Naive thymus-derived CD4-positive, alpha-beta T cell (primary cell): ENCODE measurements at regions not wholly inside any gene's neighbourhood (a gene's known extent, or its start where the extent isn't known, plus 50 kb on each side); places are given as distances from the start of the nearest gene placed in this dataset.

Experiments
- ATAC-seq: fragments of 150-1000 bp; cut with Tn5 transposase; 2 replicates; pipeline ENCODE4 v1.10.0; 2021; ENCODE audit warnings: mild to moderate bottlenecking, moderate library complexity
- CTCF ChIA-PET: fragments of 350-600 bp; sonication (Branson Sonifier 250); formaldehyde crosslinking; loops from one replicate; lab custom pipeline; 2021; ENCODE audit warnings: antibody characterized with exemption; lab: Charles Lee
- POLR2A ChIA-PET: fragments of 350-600 bp; sonication (Branson Sonifier 250); formaldehyde crosslinking; loops from one replicate; lab custom pipeline; 2021; ENCODE audit warnings: antibody characterized with exemption, inconsistent platforms; lab: Charles Lee
- DNase-seq, 9 donors: peaks; one replicate each; pipeline versions ENCODE4 v3.0.0 to v3.0.0-alpha.2; 2020 to 2022; ENCODE audit warnings: mixed read lengths in 1 of 9
- H3K27ac ChIP-seq: one replicate; pipeline ENCODE4 v1.7.0; 2013; ENCODE audit warnings: mild to moderate bottlenecking, low read depth, low read length, moderate library complexity
- H3K27me3 ChIP-seq, 2 donors: one replicate each; pipeline ENCODE4 v1.7.0; 2013; ENCODE audit warnings: low read length in 2 of 2, mild to moderate bottlenecking in 2 of 2, moderate library complexity in 2 of 2; ENCODE audit not compliant: control insufficient read depth in 2 of 2, insufficient read depth in 2 of 2
- H3K36me3 ChIP-seq, 3 experiments: 1 replicate in 2 of 3; 2 replicates in 1 of 3; pipeline ENCODE4 v1.7.0; 2013; ENCODE audit warnings: low read length in 3 of 3, mild to moderate bottlenecking in 3 of 3, moderate library complexity in 1 of 3; ENCODE audit not compliant: insufficient read depth in 3 of 3, control insufficient read depth in 2 of 3
- H3K4me1 ChIP-seq, 2 donors: one replicate each; pipeline ENCODE4 v1.7.0; 2013; ENCODE audit warnings: low read length in 2 of 2, mild to moderate bottlenecking in 2 of 2, moderate library complexity in 1 of 2; ENCODE audit not compliant: control insufficient read depth in 2 of 2, insufficient read depth in 2 of 2
- H3K4me3 ChIP-seq: 2 replicates; pipeline ENCODE4 v1.7.0; 2013; ENCODE audit warnings: mild to moderate bottlenecking, low read length
- H3K9me3 ChIP-seq, 3 experiments: 1 replicate in 2 of 3; 2 replicates in 1 of 3; pipeline ENCODE4 v1.7.0; 2013; ENCODE audit warnings: low read length in 3 of 3; ENCODE audit not compliant: control insufficient read depth in 2 of 3
- H3K27ac Mint-ChIP-seq, 9 donors: one replicate each; pipeline ENCODE4 v1.8.0; 2020 to 2022; ENCODE audit warnings: mixed read lengths in 9 of 9, mild to moderate bottlenecking in 8 of 9, moderate library complexity in 5 of 9, inconsistent platforms in 2 of 9
- H3K27me3 Mint-ChIP-seq, 5 donors: one replicate each; pipeline ENCODE4 v1.8.0; 2021 to 2022; ENCODE audit warnings: mixed read lengths in 5 of 5, mild to moderate bottlenecking in 1 of 5
- H3K36me3 Mint-ChIP-seq, 5 donors: one replicate each; pipeline ENCODE4 v1.8.0; 2020 to 2022; ENCODE audit warnings: mixed read lengths in 5 of 5, mild to moderate bottlenecking in 3 of 5, inconsistent platforms in 1 of 5
- H3K4me1 Mint-ChIP-seq, 7 donors: one replicate each; pipeline ENCODE4 v1.8.0; 2020 to 2022; ENCODE audit warnings: mixed read lengths in 7 of 7, mild to moderate bottlenecking in 3 of 7, inconsistent platforms in 1 of 7
- H3K4me3 Mint-ChIP-seq, 10 donors: one replicate each; pipeline ENCODE4 v1.8.0; 2020 to 2022; ENCODE audit warnings: mild to moderate bottlenecking in 10 of 10, mixed read lengths in 10 of 10, moderate library complexity in 6 of 10, inconsistent platforms in 2 of 10
- H3K9me3 Mint-ChIP-seq, 11 donors: one replicate each; pipeline ENCODE4 v1.8.0; 2020 to 2022; ENCODE audit warnings: mixed read lengths in 11 of 11, mild to moderate bottlenecking in 4 of 11, inconsistent platforms in 1 of 11, moderate library complexity in 1 of 11
- intact Hi-C, 2 donors: fragments of 100-400 bp; cut with micrococcal nuclease; formaldehyde crosslinking; loops; one replicate each; pipeline ENCODE4 v1.15.1; 2023

DNA sequence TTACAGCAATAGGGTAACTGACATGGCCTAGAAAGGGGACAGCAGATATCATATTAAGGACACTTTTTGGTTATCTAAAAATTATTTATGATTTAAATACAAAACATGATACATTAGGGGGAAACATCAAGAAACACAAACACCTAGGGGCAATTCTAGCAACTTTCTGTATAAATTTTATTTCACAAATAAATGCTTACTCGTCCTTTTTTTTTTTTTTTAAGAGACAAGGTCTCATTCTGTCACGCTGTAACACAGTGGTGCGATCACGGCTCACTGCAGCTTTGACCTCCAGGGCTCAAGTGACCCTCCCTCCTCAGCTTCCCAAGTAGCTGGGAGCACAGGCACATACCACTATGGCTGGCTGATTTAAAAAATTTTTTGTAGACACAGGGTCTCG is 151.8 kb upstream of the BCOR start:
- H3K4me1 Mint-ChIP-seq = peaks cover 6 to 14% (median 13%) of the 10 kb centered on the region in 7 donors

DNA sequence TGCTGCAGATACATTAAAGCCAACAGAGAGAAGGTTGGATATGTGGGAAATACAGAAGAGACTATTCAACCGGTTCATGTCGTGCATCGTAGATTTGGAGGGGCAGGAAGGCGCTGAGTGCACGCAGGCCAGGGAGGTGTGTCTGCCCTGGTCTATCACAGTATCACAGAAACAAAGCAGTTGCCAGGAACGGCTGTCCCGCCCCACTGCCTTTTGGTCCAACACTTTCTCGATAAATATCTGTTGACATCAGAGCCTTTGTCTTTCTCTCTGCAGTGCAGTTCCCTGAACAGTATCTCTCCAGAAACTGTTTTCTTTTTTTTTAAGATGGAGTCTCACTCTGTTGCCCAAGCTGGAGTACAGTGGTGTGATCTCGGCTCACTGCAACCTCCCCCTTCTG is 151.1 kb upstream of the BCOR start:
- ATAC-seq (no peak), DNase-seq (no peak)
- no peaks in the 10 kb centered on the region for H3K36me3 Mint-ChIP-seq
- no peaks in the 10 kb centered on the region for H3K27me3 ChIP-seq
- ChIA-PET POLR2A (no interaction called here), CTCF (no interaction called here)
- H3K4me3 ChIP-seq = no peak overlapping the region
- H3K4me3 Mint-ChIP-seq = no peak overlapping the region
- peaks cover 0 to 13% of the 10 kb centered on the region in 2 donors for H3K4me1 ChIP-seq
- no peak overlapping the region for H3K27ac ChIP-seq
- H3K9me3 Mint-ChIP-seq = no peaks in the 10 kb centered on the region
- H3K27ac Mint-ChIP-seq = no peak overlapping the region
- no peaks in the 10 kb centered on the region for H3K36me3 ChIP-seq
- peaks cover 0 to 4% (median 0%) of the 10 kb centered on the region in 5 donors for H3K27me3 Mint-ChIP-seq
- no peaks in the 10 kb centered on the region for H3K9me3 ChIP-seq
- intact Hi-C loops = loop anchor here in 1 of 2 donors (5.0 kb wide), 2 partner anchors 72 to 517 kb away; no protein-coding TSS in a partner anchor
- H3K4me1 Mint-ChIP-seq = peaks cover 6 to 14% (median 13%) of the 10 kb centered on the region in 7 donors

More for the DNA sequence above, 151.8 kb upstream of the BCOR start:
- Histone ChIP-seq H3K4me1 (peaks cover 0 to 13% of the 10 kb centered on the region in 2 donors), H3K9me3 (no peaks in the 10 kb centered on the region), H3K4me3 (no peak overlapping the region), H3K36me3 (no peaks in the 10 kb centered on the region), H3K27ac (no peak overlapping the region), H3K27me3 (no peaks in the 10 kb centered on the region)
- Mint-ChIP-seq H3K4me3 (no peak overlapping the region), H3K36me3 (no peaks in the 10 kb centered on the region), H3K9me3 (no peaks in the 10 kb centered on the region), H3K27ac (no peak overlapping the region), H3K27me3 (peaks cover 0 to 4% (median 0%) of the 10 kb centered on the region in 5 donors)
- intact Hi-C loops = loop anchor here in 1 of 2 donors (5.0 kb wide), 2 partner anchors 72 to 517 kb away; no protein-coding TSS in a partner anchor
- ChIA-PET CTCF (no interaction called here), POLR2A (no interaction called here)
- ATAC-seq (no peak), DNase-seq (no peak)

DNA sequence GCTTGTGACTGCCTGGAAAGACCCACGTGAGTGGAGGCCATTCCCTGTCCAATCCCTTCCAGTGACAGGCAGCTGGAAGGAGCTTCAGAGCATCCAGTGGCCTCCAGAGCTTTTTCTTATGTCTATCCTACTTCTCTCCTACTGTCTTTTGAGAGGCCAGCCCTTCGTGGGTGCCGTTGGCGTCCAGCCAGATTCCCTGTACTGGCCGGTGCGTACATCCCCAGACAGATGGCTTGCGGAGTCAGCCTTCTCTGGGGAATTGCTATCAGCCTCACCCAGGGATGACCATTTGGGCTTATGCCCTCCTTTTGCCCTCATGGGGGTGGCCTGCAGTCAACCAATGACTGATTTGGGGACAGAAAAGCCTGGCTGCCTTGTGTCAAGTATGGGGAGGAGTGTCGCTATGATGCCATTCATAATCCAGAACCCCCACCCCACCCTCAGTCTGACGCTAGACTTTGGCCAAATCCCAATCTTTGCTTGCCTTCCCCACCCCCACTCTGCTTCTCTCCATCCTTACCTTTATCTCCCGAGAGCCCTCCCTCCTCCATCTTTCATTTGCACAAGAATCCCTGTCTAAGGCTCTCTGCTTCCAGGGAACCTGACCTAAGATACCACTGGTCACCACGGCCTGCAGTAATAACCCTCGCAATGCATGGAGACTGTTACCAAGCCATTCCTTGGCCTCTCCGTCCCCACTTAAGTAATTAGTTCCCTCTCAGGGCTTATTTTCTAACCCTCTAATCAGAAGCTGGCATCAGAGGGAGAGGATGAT is 150.3 kb upstream of the BCOR start:
- POLR2A ChIA-PET = no interaction called here
- Mint-ChIP-seq H3K9me3 (no peaks in the 10 kb centered on the region), H3K4me1 (peaks cover 6 to 14% (median 13%) of the 10 kb centered on the region in 7 donors), H3K27ac (no peak overlapping the region), H3K27me3 (peaks cover 0 to 6% (median 0%) of the 10 kb centered on the region in 5 donors), H3K36me3 (no peaks in the 10 kb centered on the region), H3K4me3 (no peak overlapping the region)
- Histone ChIP-seq H3K27ac (no peak overlapping the region), H3K4me3 (no peak overlapping the region), H3K4me1 (peaks cover 0 to 13% of the 10 kb centered on the region in 2 donors), H3K27me3 (no peaks in the 10 kb centered on the region), H3K36me3 (no peaks in the 10 kb centered on the region), H3K9me3 (no peaks in the 10 kb centered on the region)
- ATAC-seq (no peak), DNase-seq (no peak)
- CTCF ChIA-PET = no interaction called here
- intact Hi-C loops = loop anchor here in 1 of 2 donors (5.0 kb wide), 2 partner anchors 71 to 516 kb away; no protein-coding TSS in a partner anchor

DNA sequence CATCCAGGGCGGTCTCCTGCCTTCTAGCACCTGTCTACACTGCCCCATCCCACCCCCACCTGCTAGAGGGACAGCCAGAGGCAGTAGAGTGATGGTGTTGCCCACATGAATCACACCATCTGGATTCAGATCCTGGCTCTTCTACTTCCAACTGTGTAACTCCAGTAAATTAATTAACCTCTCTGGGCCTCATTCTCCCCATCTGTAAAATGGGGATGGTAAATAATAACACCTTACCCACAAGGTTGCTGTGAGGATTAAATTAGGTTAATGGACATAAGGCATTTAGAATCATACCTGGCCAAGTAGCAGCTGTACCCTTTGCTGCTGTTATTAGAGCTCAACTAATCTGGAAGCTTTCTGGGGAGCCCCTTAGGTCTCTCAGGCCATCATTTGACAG is 149.6 kb upstream of the BCOR start:
- ChIA-PET POLR2A (no interaction called here), CTCF (no interaction called here)
- Mint-ChIP-seq H3K27ac (no peak overlapping the region), H3K27me3 (peaks cover 0 to 6% (median 0%) of the 10 kb centered on the region in 5 donors), H3K4me1 (peaks cover 6 to 14% (median 13%) of the 10 kb centered on the region in 7 donors), H3K9me3 (no peaks in the 10 kb centered on the region), H3K4me3 (no peak overlapping the region), H3K36me3 (no peaks in the 10 kb centered on the region)
- no peak overlapping the region for H3K27ac ChIP-seq
- no peaks in the 10 kb centered on the region for H3K36me3 ChIP-seq
- H3K4me1 ChIP-seq = peaks cover 0 to 13% of the 10 kb centered on the region in 2 donors
- no peaks in the 10 kb centered on the region for H3K27me3 ChIP-seq
- H3K9me3 ChIP-seq = no peaks in the 10 kb centered on the region
- H3K4me3 ChIP-seq = no peak overlapping the region
- ATAC-seq (no peak), DNase-seq (no peak)
- intact Hi-C loops = loop anchor here in 1 of 2 donors (5.0 kb wide), 2 partner anchors 70 to 515 kb away; no protein-coding TSS in a partner anchor

DNA sequence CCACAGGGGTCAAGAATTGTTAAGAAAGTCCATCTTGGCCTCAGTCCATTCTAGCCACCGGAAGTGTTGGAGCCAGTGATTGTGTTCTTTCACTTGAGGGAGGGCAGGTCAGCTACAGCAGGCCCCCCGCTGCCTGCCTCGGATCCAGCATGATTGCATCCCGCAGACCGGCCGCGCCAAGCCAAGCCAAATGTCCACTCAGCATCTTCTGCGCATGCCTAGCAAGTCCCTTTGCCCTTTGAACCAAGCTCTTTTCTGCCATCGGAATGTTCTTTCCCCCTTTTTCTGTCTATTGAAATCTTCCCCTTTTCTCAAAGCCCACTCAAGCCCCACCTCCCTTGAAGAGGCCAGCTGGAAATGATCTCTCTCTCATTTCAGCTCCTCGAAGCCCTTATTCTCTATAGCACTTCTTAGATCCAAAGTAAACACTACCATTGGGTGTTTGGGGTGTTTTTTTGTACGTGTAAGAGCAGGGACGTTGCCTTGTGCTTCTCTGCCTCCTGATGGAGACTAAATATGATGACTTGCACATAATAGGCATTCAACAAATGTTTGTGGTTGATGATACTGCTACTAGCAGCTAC is 147.8 kb upstream of the BCOR start:
- H3K9me3 Mint-ChIP-seq = no peaks in the 10 kb centered on the region
- DNase-seq (peak in 4 of 9 donors; percentile 10 to 31 (median 18)), ATAC-seq (no peak)
- H3K27me3 ChIP-seq = no peaks in the 10 kb centered on the region
- ChIA-PET POLR2A (interaction anchor here (2.6 kb wide), 1 partner anchor 69 kb away, joined by 17 read pairs; no protein-coding TSS in a partner anchor), CTCF (interaction anchor here (2.1 kb wide), 1 partner anchor 68 kb away, joined by 5 read pairs; no protein-coding TSS in a partner anchor)
- H3K4me1 ChIP-seq = peaks cover 0 to 13% of the 10 kb centered on the region in 2 donors
- intact Hi-C loops = loop anchor here (1.0 to 5.0 kb wide), 4 partner anchors 44 to 513 kb away; no protein-coding TSS in a partner anchor
- H3K36me3 ChIP-seq = no peaks in the 10 kb centered on the region
- peaks cover 0 to 6% (median 0%) of the 10 kb centered on the region in 5 donors for H3K27me3 Mint-ChIP-seq
- no peaks in the 10 kb centered on the region for H3K36me3 Mint-ChIP-seq
- peaks cover 6 to 14% (median 13%) of the 10 kb centered on the region in 7 donors for H3K4me1 Mint-ChIP-seq
- peak overlapping the region in 2 of 9 donors; percentile 68 to 76 for H3K27ac Mint-ChIP-seq
- H3K27ac ChIP-seq = no peak overlapping the region
- H3K4me3 ChIP-seq = no peak overlapping the region
- peak overlapping the region in 8 of 10 donors; percentile 54 to 77 (median 64) for H3K4me3 Mint-ChIP-seq
- H3K9me3 ChIP-seq = no peaks in the 10 kb centered on the region

DNA sequence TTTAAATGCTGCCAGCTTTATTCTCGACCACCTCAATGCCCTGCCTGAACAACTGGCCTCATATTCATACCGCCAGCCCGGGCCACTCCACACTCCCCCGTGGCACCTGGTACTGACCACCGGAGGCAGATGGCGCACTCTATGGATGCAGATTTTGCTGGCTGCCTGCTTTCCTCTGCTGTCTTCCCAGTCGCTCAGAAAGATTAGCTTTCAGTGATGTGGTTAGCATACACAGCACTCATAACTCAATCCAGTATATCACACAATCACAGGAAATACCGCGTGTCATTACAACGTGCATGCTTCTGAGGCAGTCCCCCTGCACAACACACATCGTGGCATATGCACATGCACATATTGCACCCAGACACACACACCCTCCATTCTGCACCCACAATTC is 147.2 kb upstream of the BCOR start:
- intact Hi-C loops = loop anchor here (1.0 to 5.0 kb wide), 4 partner anchors 44 to 513 kb away; no protein-coding TSS in a partner anchor
- Mint-ChIP-seq H3K27me3 (peaks cover 0 to 6% (median 2%) of the 10 kb centered on the region in 5 donors), H3K9me3 (no peaks in the 10 kb centered on the region), H3K27ac (peak overlapping the region in 1 of 9 donors; percentile 21), H3K4me3 (peak overlapping the region; percentile 3 to 75 (median 26)), H3K36me3 (no peaks in the 10 kb centered on the region), H3K4me1 (peaks cover 6 to 14% (median 13%) of the 10 kb centered on the region in 7 donors)
- Histone ChIP-seq H3K4me1 (peaks cover 0 to 13% of the 10 kb centered on the region in 2 donors), H3K4me3 (no peak overlapping the region), H3K27me3 (no peaks in the 10 kb centered on the region), H3K27ac (no peak overlapping the region), H3K36me3 (no peaks in the 10 kb centered on the region), H3K9me3 (no peaks in the 10 kb centered on the region)
- peak; percentile 45 for ATAC-seq
- ChIA-PET POLR2A (interaction anchor here (2.6 kb wide), 1 partner anchor 69 kb away, joined by 17 read pairs; no protein-coding TSS in a partner anchor), CTCF (interaction anchor here (2.1 kb wide), 1 partner anchor 68 kb away, joined by 5 read pairs; no protein-coding TSS in a partner anchor)
- DNase-seq = peak in 6 of 9 donors; percentile 9 to 37 (median 19)
